Esophagus squamous epithelium (tissue), 5 donors: ENCODE measurements at regions not wholly inside any gene's neighbourhood (a gene's known extent, or its start where the extent isn't known, plus 50 kb on each side); places are given as distances from the start of the nearest gene placed in this dataset.

Experiments used
- DNase-seq: peaks from one replicate; lab custom pipeline; 2025; lab: John Stamatoyannopoulos, UW
- H3K27ac ChIP-seq, 4 donors: fragments of 200-600 bp; sonication (generic); one replicate each; pipeline ENCODE4 v1.5.1; 2016 to 2019; ENCODE audit warnings: mild to moderate bottlenecking in 1 of 4
- H3K27me3 ChIP-seq, 4 donors: fragments of 200-600 bp; sonication (generic); 1 replicate in 3 of 4; 2 replicates in 1 of 4; pipeline versions ENCODE4 v1.5.1 to v1.6.0; 2017 to 2021; ENCODE audit warnings: antibody characterized with exemption in 1 of 4
- H3K36me3 ChIP-seq, 3 donors: fragments of 200-600 bp; sonication (generic); one replicate each; pipeline ENCODE4 v1.5.1; 2016 to 2019
- H3K4me1 ChIP-seq, 3 donors: fragments of 200-600 bp; sonication (generic); one replicate each; pipeline ENCODE4 v1.5.1; 2017 to 2019
- H3K4me3 ChIP-seq, 4 donors: fragments of 200-600 bp; sonication (generic); 1 replicate in 3 of 4; 2 replicates in 1 of 4; pipeline ENCODE4 v1.5.1; 2016 to 2019; ENCODE audit warnings: mild to moderate bottlenecking in 2 of 4, moderate library complexity in 1 of 4
- H3K9me3 ChIP-seq, 3 donors: fragments of 200-600 bp; sonication (generic); one replicate each; pipeline ENCODE4 v1.5.1; 2016 to 2019
- POLR2A ChIP-seq, 4 donors: fragments of 450-650 bp; IDR thresholded peaks; one replicate each; pipeline ENCODE4 v1.6.1; 2017; ENCODE audit warnings: antibody characterized with exemption in 4 of 4, mild to moderate bottlenecking in 4 of 4, moderate library complexity in 3 of 4
- WGBS, 2 donors: methylation state at CpG; one replicate each; pipeline ENCODE4 v1.1.5; 2018; 5-methylcytosine and 5-hydroxymethylcytosine counted together
- intact Hi-C: fragments of 100-400 bp; cut with DNase I; formaldehyde crosslinking; loops from one replicate; pipeline ENCODE4 v1.15.0; 2022
- TF ChIP-seq, protein P1 (sequence below), 6 experiments: fragments of 450-650 bp in 4 of 6; fragments of 200-600 bp in 2 of 6; sonication (generic) in 2 of 6; IDR thresholded peaks; one replicate each; pipeline ENCODE4 v1.5.1; 2016 to 2019; ENCODE audit warnings: antibody characterized with exemption in 6 of 6, mild to moderate bottlenecking in 4 of 6, moderate library complexity in 4 of 6
- donor health status: DM: yes; HTN: yes; CAD: no.

DNA sequence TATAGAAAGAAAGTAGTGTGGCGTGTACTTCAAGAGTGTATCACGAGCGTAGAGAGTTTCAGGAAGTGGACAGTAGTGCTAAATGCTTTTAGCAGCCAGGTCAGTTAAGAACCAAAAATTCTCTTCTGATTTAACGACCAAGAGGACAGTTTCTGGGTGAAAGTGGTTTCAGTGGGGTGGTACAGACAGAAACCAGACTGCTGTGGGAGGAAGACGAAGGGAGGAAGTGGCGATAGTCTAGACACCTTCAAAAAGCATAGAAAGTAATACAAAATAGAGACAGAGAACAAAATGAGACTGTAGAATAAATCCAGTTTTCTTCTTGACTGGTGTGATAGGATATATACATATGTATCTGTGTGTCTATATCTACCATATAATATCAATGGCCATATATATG, 93.5 kb downstream of the MBL2 start:
- WGBS, 2 donors: 66 to 74% methylated on average over 6 of the region's 6 CpGs
- H3K4me3 ChIP-seq: no peak overlapping the region
- TF ChIP-seq, protein P1, sequence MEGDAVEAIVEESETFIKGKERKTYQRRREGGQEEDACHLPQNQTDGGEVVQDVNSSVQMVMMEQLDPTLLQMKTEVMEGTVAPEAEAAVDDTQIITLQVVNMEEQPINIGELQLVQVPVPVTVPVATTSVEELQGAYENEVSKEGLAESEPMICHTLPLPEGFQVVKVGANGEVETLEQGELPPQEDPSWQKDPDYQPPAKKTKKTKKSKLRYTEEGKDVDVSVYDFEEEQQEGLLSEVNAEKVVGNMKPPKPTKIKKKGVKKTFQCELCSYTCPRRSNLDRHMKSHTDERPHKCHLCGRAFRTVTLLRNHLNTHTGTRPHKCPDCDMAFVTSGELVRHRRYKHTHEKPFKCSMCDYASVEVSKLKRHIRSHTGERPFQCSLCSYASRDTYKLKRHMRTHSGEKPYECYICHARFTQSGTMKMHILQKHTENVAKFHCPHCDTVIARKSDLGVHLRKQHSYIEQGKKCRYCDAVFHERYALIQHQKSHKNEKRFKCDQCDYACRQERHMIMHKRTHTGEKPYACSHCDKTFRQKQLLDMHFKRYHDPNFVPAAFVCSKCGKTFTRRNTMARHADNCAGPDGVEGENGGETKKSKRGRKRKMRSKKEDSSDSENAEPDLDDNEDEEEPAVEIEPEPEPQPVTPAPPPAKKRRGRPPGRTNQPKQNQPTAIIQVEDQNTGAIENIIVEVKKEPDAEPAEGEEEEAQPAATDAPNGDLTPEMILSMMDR (IDR thresholded peaks at IDR 0.05): no peak
- no peak for TF ChIP-seq POLR2A (IDR thresholded peaks at IDR 0.05)
- no peaks in the 10 kb centered on the region for H3K9me3 ChIP-seq
- no peaks in the 10 kb centered on the region for H3K36me3 ChIP-seq
- no peak overlapping the region for H3K27ac ChIP-seq
- H3K27me3 ChIP-seq: no peaks in the 10 kb centered on the region
- H3K4me1 ChIP-seq: no peaks in the 10 kb centered on the region
- intact Hi-C loops: no loop called here
- no peak for DNase-seq

DNA sequence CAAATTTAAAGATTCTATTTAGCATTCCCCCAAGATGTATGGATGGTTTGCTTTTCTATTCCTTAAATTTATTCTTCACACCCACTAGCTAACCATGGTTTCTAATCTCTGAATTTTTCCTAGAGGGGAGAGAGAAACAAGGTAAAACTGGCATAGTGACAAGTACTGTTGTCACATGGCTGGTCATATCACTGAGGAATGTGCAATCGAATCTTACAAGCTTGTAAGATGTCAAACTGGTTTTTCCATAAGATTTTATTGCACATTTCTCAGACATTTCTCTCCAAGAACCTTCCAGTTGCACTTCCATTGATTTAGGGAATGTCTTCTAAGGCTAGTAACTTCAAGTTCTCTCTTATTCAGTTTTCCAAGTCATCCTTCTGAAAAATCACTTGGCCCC, 89.8 kb downstream of the MBL2 start:
- H3K4me1 ChIP-seq: no peaks in the 10 kb centered on the region
- no peaks in the 10 kb centered on the region for H3K27me3 ChIP-seq
- no peak overlapping the region for H3K27ac ChIP-seq
- no peak for DNase-seq
- no peak for TF ChIP-seq POLR2A (IDR thresholded peaks at IDR 0.05)
- 31 to 50% methylated on average over 1 of the region's 1 CpG for WGBS, 2 donors
- intact Hi-C loops: no loop called here
- no peaks in the 10 kb centered on the region for H3K9me3 ChIP-seq
- no peaks in the 10 kb centered on the region for H3K36me3 ChIP-seq
- H3K4me3 ChIP-seq: no peak overlapping the region

- intact Hi-C loops: no loop called here
- 63 to 78% methylated on average over 2 of the region's 2 CpGs for WGBS, 2 donors
- no peaks in the 10 kb centered on the region for H3K9me3 ChIP-seq
- no peaks in the 10 kb centered on the region for H3K36me3 ChIP-seq
- DNase-seq: no peak
- H3K4me1 ChIP-seq: no peaks in the 10 kb centered on the region
- TF ChIP-seq, protein P1 (IDR thresholded peaks at IDR 0.05): no peak
- TF ChIP-seq POLR2A (IDR thresholded peaks at IDR 0.05): no peak
- H3K4me3 ChIP-seq: no peak overlapping the region
- no peaks in the 10 kb centered on the region for H3K27me3 ChIP-seq
- no peak overlapping the region for H3K27ac ChIP-seq
Measured at GRCh38 chr10:52683776-52684175, 88.8 kb downstream of the MBL2 start.

- H3K9me3 ChIP-seq: no peaks in the 10 kb centered on the region
- no peaks in the 10 kb centered on the region for H3K4me1 ChIP-seq
- no peak for DNase-seq
- TF ChIP-seq, protein P1 (IDR thresholded peaks at IDR 0.05): no peak
- no peak for TF ChIP-seq POLR2A (IDR thresholded peaks at IDR 0.05)
- H3K4me3 ChIP-seq: no peak overlapping the region
- H3K27me3 ChIP-seq: no peaks in the 10 kb centered on the region
- no peaks in the 10 kb centered on the region for H3K36me3 ChIP-seq
- intact Hi-C loops: no loop called here
- no peak overlapping the region for H3K27ac ChIP-seq
- WGBS, 2 donors: 66 to 88% methylated on average over 6 of the region's 6 CpGs
Measured at GRCh38 chr10:52688899-52689298, 83.7 kb downstream of the MBL2 start.

GRCh38 chr10:52696232-52696631, 76.4 kb downstream of the MBL2 start:
- Histone ChIP-seq H3K4me1 (no peaks in the 10 kb centered on the region), H3K9me3 (no peaks in the 10 kb centered on the region), H3K36me3 (no peaks in the 10 kb centered on the region), H3K27ac (no peak overlapping the region), H3K4me3 (no peak overlapping the region), H3K27me3 (no peaks in the 10 kb centered on the region)
- intact Hi-C loops: no loop called here
- no peak for TF ChIP-seq POLR2A (IDR thresholded peaks at IDR 0.05)
- TF ChIP-seq, protein P1 (IDR thresholded peaks at IDR 0.05): no peak
- no peak for DNase-seq
- WGBS, 2 donors: 80 to 87% methylated on average over 6 of the region's 6 CpGs

GRCh38 chr10:52701647-52702046, 70.9 kb downstream of the MBL2 start:
- no peaks in the 10 kb centered on the region for H3K4me1 ChIP-seq
- WGBS, 2 donors: 23 to 25% methylated on average over 2 of the region's 2 CpGs
- TF ChIP-seq, protein P1 (IDR thresholded peaks at IDR 0.05): no peak
- TF ChIP-seq POLR2A (IDR thresholded peaks at IDR 0.05): no peak
- intact Hi-C loops: no loop called here
- no peaks in the 10 kb centered on the region for H3K36me3 ChIP-seq
- no peak for DNase-seq
- no peak overlapping the region for H3K27ac ChIP-seq
- no peaks in the 10 kb centered on the region for H3K9me3 ChIP-seq
- H3K4me3 ChIP-seq: no peak overlapping the region
- no peaks in the 10 kb centered on the region for H3K27me3 ChIP-seq
